ENCODE measurements at regions not wholly inside any gene's neighbourhood (a gene's known extent, or its start where the extent isn't known, plus 50 kb on each side); places are given as distances from the start of the nearest gene placed in this dataset.

- H3K4me1 Mint-ChIP-seq (ENCODE audit: low read depth) = peaks cover 13% of the 10 kb centered on the region
- peaks cover 49% of the 10 kb centered on the region for H3K27me3 Mint-ChIP-seq (ENCODE audit: low read depth)
- no peaks in the 10 kb centered on the region for H3K9me3 Mint-ChIP-seq
- no peak overlapping the region for H3K27ac Mint-ChIP-seq
- H3K4me3 Mint-ChIP-seq = no peak overlapping the region
- H3K36me3 Mint-ChIP-seq (ENCODE audit: low read depth) = no peaks in the 10 kb centered on the region
Measured at GRCh38 chr18:76656925-76657827, 162.1 kb upstream of the ZNF516 start.

GRCh38 chr18:76654577-76654976, 159.5 kb upstream of the ZNF516 start:
- no peak overlapping the region for H3K4me3 Mint-ChIP-seq
- peaks cover 13% of the 10 kb centered on the region for H3K4me1 Mint-ChIP-seq (ENCODE audit: low read depth)
- H3K9me3 Mint-ChIP-seq = no peaks in the 10 kb centered on the region
- H3K36me3 Mint-ChIP-seq (ENCODE audit: low read depth) = no peaks in the 10 kb centered on the region
- H3K27ac Mint-ChIP-seq = no peak overlapping the region
- H3K27me3 Mint-ChIP-seq (ENCODE audit: low read depth) = peaks cover 58% of the 10 kb centered on the region

- Mint-ChIP-seq H3K27me3 (ENCODE audit: low read depth) (peaks cover 16% of the 10 kb centered on the region), H3K4me1 (ENCODE audit: low read depth) (no peaks in the 10 kb centered on the region), H3K27ac (no peak overlapping the region), H3K9me3 (no peaks in the 10 kb centered on the region), H3K4me3 (no peak overlapping the region), H3K36me3 (ENCODE audit: low read depth) (no peaks in the 10 kb centered on the region)
Measured at GRCh38 chr18:76647322-76647721, 152.3 kb upstream of the ZNF516 start.

- H3K4me1 Mint-ChIP-seq (ENCODE audit: low read depth) = no peaks in the 10 kb centered on the region
- H3K4me3 Mint-ChIP-seq = no peak overlapping the region
- H3K9me3 Mint-ChIP-seq = no peaks in the 10 kb centered on the region
- H3K36me3 Mint-ChIP-seq (ENCODE audit: low read depth) = no peaks in the 10 kb centered on the region
- no peaks in the 10 kb centered on the region for H3K27me3 Mint-ChIP-seq (ENCODE audit: low read depth)
- no peak overlapping the region for H3K27ac Mint-ChIP-seq
Measured at GRCh38 chr18:76644580-76644979, 149.5 kb upstream of the ZNF516 start.

GRCh38 chr18:76643996-76644395, 149.0 kb upstream of the ZNF516 start:
- H3K9me3 Mint-ChIP-seq = no peaks in the 10 kb centered on the region
- no peak overlapping the region for H3K27ac Mint-ChIP-seq
- H3K4me3 Mint-ChIP-seq = no peak overlapping the region
- no peaks in the 10 kb centered on the region for H3K27me3 Mint-ChIP-seq (ENCODE audit: low read depth)
- H3K4me1 Mint-ChIP-seq (ENCODE audit: low read depth) = no peaks in the 10 kb centered on the region
- H3K36me3 Mint-ChIP-seq (ENCODE audit: low read depth) = no peaks in the 10 kb centered on the region

- no peak overlapping the region for H3K4me3 Mint-ChIP-seq
- no peak overlapping the region for H3K27ac Mint-ChIP-seq
- no peaks in the 10 kb centered on the region for H3K27me3 Mint-ChIP-seq (ENCODE audit: low read depth)
- no peaks in the 10 kb centered on the region for H3K36me3 Mint-ChIP-seq (ENCODE audit: low read depth)
- no peaks in the 10 kb centered on the region for H3K4me1 Mint-ChIP-seq (ENCODE audit: low read depth)
- H3K9me3 Mint-ChIP-seq = no peaks in the 10 kb centered on the region
Measured at GRCh38 chr18:76643199-76643598, 148.2 kb upstream of the ZNF516 start.

- Mint-ChIP-seq H3K9me3 (no peaks in the 10 kb centered on the region), H3K27ac (no peak overlapping the region), H3K27me3 (ENCODE audit: low read depth) (peaks cover 1% of the 10 kb centered on the region), H3K4me1 (ENCODE audit: low read depth) (no peaks in the 10 kb centered on the region), H3K4me3 (no peak overlapping the region), H3K36me3 (ENCODE audit: low read depth) (no peaks in the 10 kb centered on the region)
Measured at GRCh38 chr18:76640438-76640837, 145.4 kb upstream of the ZNF516 start.

- Mint-ChIP-seq H3K9me3 (no peaks in the 10 kb centered on the region), H3K27me3 (ENCODE audit: low read depth) (peaks cover 14% of the 10 kb centered on the region), H3K36me3 (ENCODE audit: low read depth) (no peaks in the 10 kb centered on the region), H3K4me1 (ENCODE audit: low read depth) (no peaks in the 10 kb centered on the region), H3K4me3 (no peak overlapping the region), H3K27ac (no peak overlapping the region)
Measured at GRCh38 chr18:76634564-76634963, 139.5 kb upstream of the ZNF516 start.

- peaks cover 4% of the 10 kb centered on the region for H3K9me3 Mint-ChIP-seq
- H3K4me1 Mint-ChIP-seq (ENCODE audit: low read depth) = no peaks in the 10 kb centered on the region
- H3K36me3 Mint-ChIP-seq (ENCODE audit: low read depth) = no peaks in the 10 kb centered on the region
- H3K27ac Mint-ChIP-seq = no peak overlapping the region
- H3K4me3 Mint-ChIP-seq = no peak overlapping the region
- H3K27me3 Mint-ChIP-seq (ENCODE audit: low read depth) = peaks cover 19% of the 10 kb centered on the region
Measured at GRCh38 chr18:76633588-76634269, 138.7 kb upstream of the ZNF516 start.

- Mint-ChIP-seq H3K9me3 (peaks cover 4% of the 10 kb centered on the region), H3K27me3 (ENCODE audit: low read depth) (peaks cover 31% of the 10 kb centered on the region), H3K36me3 (ENCODE audit: low read depth) (no peaks in the 10 kb centered on the region), H3K27ac (no peak overlapping the region), H3K4me3 (no peak overlapping the region), H3K4me1 (ENCODE audit: low read depth) (no peaks in the 10 kb centered on the region)
Measured at GRCh38 chr18:76627444-76627843, 132.4 kb upstream of the ZNF516 start.

GRCh38 chr18:76626991-76627390, 131.9 kb upstream of the ZNF516 start:
- Mint-ChIP-seq H3K9me3 (peaks cover 4% of the 10 kb centered on the region), H3K27me3 (ENCODE audit: low read depth) (peaks cover 33% of the 10 kb centered on the region), H3K36me3 (ENCODE audit: low read depth) (no peaks in the 10 kb centered on the region), H3K27ac (no peak overlapping the region), H3K4me1 (ENCODE audit: low read depth) (no peaks in the 10 kb centered on the region), H3K4me3 (no peak overlapping the region)

GRCh38 chr18:76622651-76623050, 127.6 kb upstream of the ZNF516 start:
- Mint-ChIP-seq H3K27me3 (ENCODE audit: low read depth) (peaks cover 43% of the 10 kb centered on the region), H3K4me3 (no peak overlapping the region), H3K36me3 (ENCODE audit: low read depth) (no peaks in the 10 kb centered on the region), H3K4me1 (ENCODE audit: low read depth) (peaks cover 8% of the 10 kb centered on the region), H3K9me3 (no peaks in the 10 kb centered on the region), H3K27ac (no peak overlapping the region)

GRCh38 chr18:76621782-76622495, 126.9 kb upstream of the ZNF516 start:
- Mint-ChIP-seq H3K27me3 (ENCODE audit: low read depth) (peaks cover 40% of the 10 kb centered on the region), H3K4me3 (no peak overlapping the region), H3K36me3 (ENCODE audit: low read depth) (no peaks in the 10 kb centered on the region), H3K4me1 (ENCODE audit: low read depth) (peaks cover 8% of the 10 kb centered on the region), H3K27ac (no peak overlapping the region), H3K9me3 (no peaks in the 10 kb centered on the region)

- Mint-ChIP-seq H3K4me3 (no peak overlapping the region), H3K4me1 (ENCODE audit: low read depth) (peaks cover 8% of the 10 kb centered on the region), H3K9me3 (no peaks in the 10 kb centered on the region), H3K27ac (no peak overlapping the region), H3K27me3 (ENCODE audit: low read depth) (peaks cover 40% of the 10 kb centered on the region), H3K36me3 (ENCODE audit: low read depth) (no peaks in the 10 kb centered on the region)
Measured at GRCh38 chr18:76621226-76621625, 126.2 kb upstream of the ZNF516 start.
